ENCODE measurements at regions not wholly inside any gene's neighbourhood (a gene's known extent, or its start where the extent isn't known, plus 50 kb on each side); places are given as distances from the start of the nearest gene placed in this dataset.

DNA sequence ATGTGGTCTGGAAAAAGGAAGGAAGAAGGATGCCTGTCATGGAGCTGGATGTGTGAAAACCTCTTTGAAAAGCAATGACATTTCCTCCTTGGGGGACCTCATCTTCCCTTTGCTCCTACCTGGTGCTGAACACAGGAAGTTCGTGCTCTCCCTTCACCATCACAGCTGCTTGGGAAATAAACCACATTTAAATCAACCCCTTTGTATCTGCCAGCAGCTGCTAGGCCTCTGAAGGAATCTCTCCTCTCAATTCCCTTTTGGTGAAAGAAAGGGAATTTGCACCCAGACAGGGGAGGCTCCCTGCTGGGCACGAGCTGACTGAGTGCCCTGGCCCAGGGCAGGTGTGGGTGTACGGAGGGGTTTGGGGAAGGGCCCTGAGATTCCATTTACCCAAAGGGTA is 437.7 kb downstream of the TSHZ3 start:
- Histone ChIP-seq H3K14ac (ENCODE audit: insufficient read length) (no peak overlapping the region), H3K9me3 (ENCODE audit: insufficient read depth in 2 of 2, low read depth in 1 of 2, low read length in 1 of 2) (no peaks in the 10 kb centered on the region), H3K27me3 (replicated peaks in 1 of 4; ENCODE audit: control insufficient read depth in 3 of 4, extremely low read depth in 1 of 4, insufficient read depth in 3 of 4, low read length in 3 of 4) (no peaks in the 10 kb centered on the region), H3K23ac (ENCODE audit: insufficient read length) (no peak overlapping the region), H2AK5ac (ENCODE audit: low read depth, low read length) (no peak overlapping the region), H3K4me3 (ENCODE audit: extremely low read depth in 1 of 4, insufficient read depth in 2 of 4, low read depth in 3 of 4, low read length in 4 of 4) (no peak overlapping the region), H3K27ac (ENCODE audit: low read depth, low read length) (no peak overlapping the region), H3K4ac (replicated peaks; ENCODE audit: insufficient read length, low read depth, low read length) (no peak overlapping the region), H2AFZ (ENCODE audit: low read length) (no peak overlapping the region), H3K79me2 (ENCODE audit: control insufficient read depth in 1 of 2, insufficient read depth in 2 of 2, low read length in 2 of 2) (no peaks in the 10 kb centered on the region), H2BK15ac (ENCODE audit: low read length) (no peak overlapping the region), H4K5ac (ENCODE audit: insufficient read length, low read depth, low read length) (no peak overlapping the region), H3K36me3 (ENCODE audit: control insufficient read depth in 2 of 4, insufficient read depth in 4 of 4, low read length in 3 of 4) (no peaks in the 10 kb centered on the region), H3K79me1 (ENCODE audit: low read depth, low read length) (no peaks in the 10 kb centered on the region), H2BK120ac (replicated peaks; ENCODE audit: low read depth, low read length) (no peak overlapping the region), H3K18ac (ENCODE audit: extremely low read depth, low read length) (no peak overlapping the region), H3K4me2 (ENCODE audit: insufficient read depth in 1 of 2, low read depth in 2 of 2, low read length in 2 of 2) (no peak overlapping the region), H4K91ac (replicated peaks; ENCODE audit: insufficient read length, low read length) (no peak overlapping the region), H2BK20ac (ENCODE audit: low read length) (no peak overlapping the region), H4K8ac (ENCODE audit: extremely low read depth, insufficient read depth, low read length) (no peak overlapping the region), H3K23me2 (ENCODE audit: low read depth, low read length) (no peaks in the 10 kb centered on the region), H3K9ac (replicated peaks in 1 of 4; ENCODE audit: extremely low read depth in 1 of 4, low read depth in 3 of 4, low read length in 3 of 4) (no peak overlapping the region), H3K56ac (replicated peaks; ENCODE audit: insufficient read length, low read depth, low read length) (no peak overlapping the region), H2BK5ac (ENCODE audit: low read depth, low read length) (no peak overlapping the region), H3K4me1 (replicated peaks in 1 of 4; ENCODE audit: control insufficient read depth in 3 of 4, insufficient read depth in 4 of 4, low read length in 3 of 4) (peaks cover 0 to 4% (median 2%) of the 10 kb centered on the region in 4 experiments; a peak in 4 of 7 replicates), H4K20me1 (replicated peaks in 1 of 2; ENCODE audit: control insufficient read depth in 1 of 2, insufficient read depth in 2 of 2, low read length in 2 of 2) (no peaks in the 10 kb centered on the region), H2BK12ac (ENCODE audit: low read depth, low read length) (no peak overlapping the region)
- CTCF ChIA-PET (ENCODE audit: partially characterized antibody), result interaction anchor here (1.1 kb wide), 1 partner anchor 16 kb away, joined by 3 read pairs; no protein-coding TSS in a partner anchor
- TF ChIP-seq GABPA (IDR thresholded peaks at IDR 0.05; ENCODE audit: borderline replicate concordance, insufficient read depth, low read length) (no peak), CEBPB (IDR thresholded peaks at IDR 0.05; ENCODE audit: low read depth, low read length) (no peak), SUZ12 (IDR thresholded peaks at IDR 0.05; ENCODE audit: low read length) (no peak), ASH2L (IDR thresholded peaks at IDR 0.05; ENCODE audit: low read length) (no peak), PHF8 (conservative IDR thresholded peaks at IDR 0.05; ENCODE audit: low read depth, low read length) (no peak), CBX5 (IDR thresholded peaks at IDR 0.05; ENCODE audit: low read depth, low read length) (no peak), BRCA1 (IDR thresholded peaks at IDR 0.05; ENCODE audit: low read depth, low read length) (no peak), EP300 (IDR thresholded peaks at IDR 0.05; ENCODE audit: borderline replicate concordance in 1 of 2, low read depth in 2 of 2, low read length in 2 of 2) (no peak), SRF (IDR thresholded peaks at IDR 0.05; ENCODE audit: low read depth, low read length) (no peak)
- TF ChIP-seq, protein P1, sequence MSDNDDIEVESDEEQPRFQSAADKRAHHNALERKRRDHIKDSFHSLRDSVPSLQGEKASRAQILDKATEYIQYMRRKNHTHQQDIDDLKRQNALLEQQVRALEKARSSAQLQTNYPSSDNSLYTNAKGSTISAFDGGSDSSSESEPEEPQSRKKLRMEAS (IDR thresholded peaks at IDR 0.05), result no peak
- TF ChIP-seq, protein P2, sequence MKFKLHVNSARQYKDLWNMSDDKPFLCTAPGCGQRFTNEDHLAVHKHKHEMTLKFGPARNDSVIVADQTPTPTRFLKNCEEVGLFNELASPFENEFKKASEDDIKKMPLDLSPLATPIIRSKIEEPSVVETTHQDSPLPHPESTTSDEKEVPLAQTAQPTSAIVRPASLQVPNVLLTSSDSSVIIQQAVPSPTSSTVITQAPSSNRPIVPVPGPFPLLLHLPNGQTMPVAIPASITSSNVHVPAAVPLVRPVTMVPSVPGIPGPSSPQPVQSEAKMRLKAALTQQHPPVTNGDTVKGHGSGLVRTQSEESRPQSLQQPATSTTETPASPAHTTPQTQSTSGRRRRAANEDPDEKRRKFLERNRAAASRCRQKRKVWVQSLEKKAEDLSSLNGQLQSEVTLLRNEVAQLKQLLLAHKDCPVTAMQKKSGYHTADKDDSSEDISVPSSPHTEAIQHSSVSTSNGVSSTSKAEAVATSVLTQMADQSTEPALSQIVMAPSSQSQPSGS (IDR thresholded peaks at IDR 0.05; ENCODE audit: low read length), result no peak
- POLR2A ChIA-PET (ENCODE audit: partially characterized antibody), result interaction anchor here (1.8 kb wide), 1 partner anchor 10 kb away, joined by 3 read pairs; no protein-coding TSS in a partner anchor
- FAIRE-seq (no peak), DNase-seq (ENCODE audit: low read depth in 1 of 2, low spot score in 2 of 2) (no peak)
- 73% methylated on average over 3 of the region's 3 CpGs; no CpG with 5 or more reads in 1 of the 2 experiments for WGBS, 2 experiments (ENCODE audit: extremely low coverage in 1 of 2, insufficient coverage in 1 of 2, insufficient read length in 1 of 2, insufficient replicate concordance in 2 of 2, low coverage in 1 of 2, low lambda C conversion rate in 2 of 2, missing lambda C conversion rate in 1 of 2)
